LNCaP clone FGC (cell line): ENCODE measurements at regions not wholly inside any gene's neighbourhood (a gene's known extent, or its start where the extent isn't known, plus 50 kb on each side); places are given as distances from the start of the nearest gene placed in this dataset.

ENCODE experiments used
- DNase-seq: peaks from one replicate; pipeline ENCODE4 v3.0.0-alpha.2; 2011; ENCODE audit warnings: low read depth
- H3K4me3 ChIP-seq: 2 replicates; pipeline ENCODE4 v1.5.1; 2011; ENCODE audit warnings: mild to moderate bottlenecking, low read depth, low read length, control low read depth
- TF ChIP-seq, protein P1 (sequence below): IDR thresholded peaks from 2 replicates; pipeline ENCODE4 v1.5.1; 2012; ENCODE audit warnings: mild to moderate bottlenecking; ENCODE audit not compliant: control insufficient read depth, insufficient read depth; ENCODE audit errors: extremely low read depth

DNA sequence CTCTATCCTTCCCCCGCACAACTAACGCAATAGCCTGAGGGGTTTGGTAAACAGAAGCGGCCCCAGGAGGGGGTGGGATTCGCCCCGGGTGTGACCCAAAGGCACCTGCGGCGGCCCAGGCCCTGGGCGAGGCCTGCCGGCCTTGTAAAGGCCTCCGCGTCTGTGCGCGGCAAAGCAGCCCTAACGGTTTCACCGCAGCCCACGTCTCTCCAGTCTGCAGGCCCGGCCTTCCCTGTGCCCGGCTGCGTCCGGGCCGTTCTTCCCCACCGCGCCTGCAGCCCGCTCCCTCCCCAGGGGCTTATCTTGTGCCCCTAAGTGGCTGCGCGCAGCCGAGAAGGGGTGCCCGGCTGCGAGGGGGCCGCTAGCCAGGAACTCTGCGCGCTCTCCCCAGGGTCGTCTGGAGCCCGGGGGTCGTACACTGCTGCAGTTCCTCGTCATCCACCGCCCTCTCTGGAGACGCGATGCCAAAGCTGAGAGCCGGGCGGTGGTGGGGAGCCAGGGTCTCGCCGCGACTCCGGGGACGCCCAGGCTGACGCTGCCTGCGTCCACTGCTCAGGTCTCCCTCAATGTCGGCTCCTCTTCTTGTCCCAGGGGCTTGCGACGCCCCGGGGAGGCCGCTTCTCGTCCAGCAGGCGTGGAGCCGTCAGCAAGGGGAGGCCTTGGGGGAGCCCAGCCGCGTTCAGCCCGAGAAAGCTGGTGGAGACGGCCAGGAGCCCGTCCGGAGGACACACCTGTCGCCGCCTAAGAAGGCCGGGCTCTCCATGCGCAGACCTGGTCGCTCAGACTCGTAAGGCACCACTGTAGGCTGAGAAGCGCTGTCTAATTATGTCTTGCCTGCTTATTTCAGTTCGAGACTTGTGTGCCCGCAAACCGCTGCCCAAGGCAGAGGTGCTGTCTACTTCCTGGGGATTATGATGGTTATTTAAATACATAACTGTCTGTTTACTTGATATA lies 132.3 kb downstream of the SPAG6 start:
- TF ChIP-seq, protein P1, sequence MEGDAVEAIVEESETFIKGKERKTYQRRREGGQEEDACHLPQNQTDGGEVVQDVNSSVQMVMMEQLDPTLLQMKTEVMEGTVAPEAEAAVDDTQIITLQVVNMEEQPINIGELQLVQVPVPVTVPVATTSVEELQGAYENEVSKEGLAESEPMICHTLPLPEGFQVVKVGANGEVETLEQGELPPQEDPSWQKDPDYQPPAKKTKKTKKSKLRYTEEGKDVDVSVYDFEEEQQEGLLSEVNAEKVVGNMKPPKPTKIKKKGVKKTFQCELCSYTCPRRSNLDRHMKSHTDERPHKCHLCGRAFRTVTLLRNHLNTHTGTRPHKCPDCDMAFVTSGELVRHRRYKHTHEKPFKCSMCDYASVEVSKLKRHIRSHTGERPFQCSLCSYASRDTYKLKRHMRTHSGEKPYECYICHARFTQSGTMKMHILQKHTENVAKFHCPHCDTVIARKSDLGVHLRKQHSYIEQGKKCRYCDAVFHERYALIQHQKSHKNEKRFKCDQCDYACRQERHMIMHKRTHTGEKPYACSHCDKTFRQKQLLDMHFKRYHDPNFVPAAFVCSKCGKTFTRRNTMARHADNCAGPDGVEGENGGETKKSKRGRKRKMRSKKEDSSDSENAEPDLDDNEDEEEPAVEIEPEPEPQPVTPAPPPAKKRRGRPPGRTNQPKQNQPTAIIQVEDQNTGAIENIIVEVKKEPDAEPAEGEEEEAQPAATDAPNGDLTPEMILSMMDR = no peak
- no peak overlapping the region for H3K4me3 ChIP-seq
- DNase-seq = no peak

DNA sequence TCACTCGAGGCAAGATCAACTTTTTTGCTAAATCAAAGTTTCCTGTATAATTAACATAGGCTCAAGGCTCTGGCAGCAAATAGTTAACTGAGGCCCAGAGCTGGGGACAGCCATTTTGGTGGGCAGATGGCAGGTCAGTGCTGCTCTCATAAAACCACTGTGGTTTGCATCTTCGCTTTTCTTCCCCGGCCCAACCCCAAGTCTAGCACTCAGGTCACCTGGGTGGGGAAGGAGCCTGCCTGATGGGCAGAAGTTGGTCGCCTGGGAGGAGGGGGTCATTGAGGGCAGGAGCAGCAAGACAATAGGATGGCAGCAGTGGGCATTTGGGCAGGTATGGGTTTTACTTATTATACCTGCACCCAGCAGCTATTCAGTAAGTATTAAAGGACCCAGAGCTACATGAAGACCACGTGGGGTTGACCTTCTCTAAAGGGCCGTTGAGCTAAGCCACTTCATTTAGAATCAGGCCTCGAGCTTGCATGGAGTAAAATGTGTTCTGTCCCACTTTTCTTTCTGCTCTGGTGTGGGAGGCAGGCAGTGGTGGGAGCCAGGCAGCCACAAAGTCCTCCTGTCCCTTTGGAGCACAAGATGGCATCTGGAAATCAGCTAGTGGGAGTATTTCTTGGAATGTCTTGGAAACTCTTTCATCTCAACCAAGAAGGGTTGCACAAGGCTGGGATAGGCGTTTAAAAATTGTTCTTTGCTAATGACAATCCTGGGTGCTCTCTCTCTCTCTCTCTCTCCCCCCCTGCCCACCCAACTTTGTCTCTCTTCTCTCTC lies 133.4 kb downstream of the SPAG6 start:
- TF ChIP-seq, protein P1 = no peak
- DNase-seq = no peak
- H3K4me3 ChIP-seq = no peak overlapping the region

DNA sequence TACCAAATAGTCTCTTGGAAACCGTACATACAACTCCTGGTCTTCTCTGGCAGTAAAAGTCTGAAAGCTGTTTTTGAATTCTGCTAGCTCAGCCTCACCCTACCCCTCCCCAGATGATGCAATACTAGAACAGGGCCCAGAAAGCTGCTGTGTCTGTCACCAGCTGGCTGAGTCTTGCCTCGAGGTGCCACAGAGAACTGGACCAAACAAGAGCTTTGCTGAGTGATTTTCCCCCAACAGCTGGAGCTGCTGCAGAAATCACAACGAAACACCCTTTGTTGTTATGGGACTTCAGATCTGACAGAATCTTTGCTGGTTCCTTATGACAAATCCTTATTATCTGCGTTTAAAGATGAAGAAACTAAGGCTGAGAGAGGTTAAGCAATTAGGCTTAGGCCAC lies 134.1 kb downstream of the SPAG6 start:
- no peak overlapping the region for H3K4me3 ChIP-seq
- TF ChIP-seq, protein P1 = no peak
- no peak for DNase-seq

DNA sequence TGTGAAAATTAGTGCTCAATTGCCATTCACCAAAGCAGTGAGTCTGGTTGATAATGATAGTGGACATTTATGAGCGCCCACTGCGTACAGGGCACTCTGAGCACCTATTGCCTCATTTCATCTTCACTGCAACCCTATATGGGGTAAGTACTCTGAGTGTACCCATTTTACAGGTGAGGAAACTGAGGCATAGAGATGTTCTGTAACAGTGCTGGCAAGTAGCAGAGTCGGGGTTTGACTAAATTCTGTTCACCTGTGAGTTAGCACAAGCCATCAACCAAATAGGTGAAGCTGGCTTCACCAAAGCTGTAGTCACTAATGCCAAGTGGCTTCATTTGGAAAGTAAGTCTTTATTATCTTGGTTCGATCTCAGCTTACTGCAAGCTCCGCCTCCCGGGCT lies 135.8 kb downstream of the SPAG6 start:
- H3K4me3 ChIP-seq = no peak overlapping the region
- DNase-seq = no peak
- TF ChIP-seq, protein P1 = no peak

DNA sequence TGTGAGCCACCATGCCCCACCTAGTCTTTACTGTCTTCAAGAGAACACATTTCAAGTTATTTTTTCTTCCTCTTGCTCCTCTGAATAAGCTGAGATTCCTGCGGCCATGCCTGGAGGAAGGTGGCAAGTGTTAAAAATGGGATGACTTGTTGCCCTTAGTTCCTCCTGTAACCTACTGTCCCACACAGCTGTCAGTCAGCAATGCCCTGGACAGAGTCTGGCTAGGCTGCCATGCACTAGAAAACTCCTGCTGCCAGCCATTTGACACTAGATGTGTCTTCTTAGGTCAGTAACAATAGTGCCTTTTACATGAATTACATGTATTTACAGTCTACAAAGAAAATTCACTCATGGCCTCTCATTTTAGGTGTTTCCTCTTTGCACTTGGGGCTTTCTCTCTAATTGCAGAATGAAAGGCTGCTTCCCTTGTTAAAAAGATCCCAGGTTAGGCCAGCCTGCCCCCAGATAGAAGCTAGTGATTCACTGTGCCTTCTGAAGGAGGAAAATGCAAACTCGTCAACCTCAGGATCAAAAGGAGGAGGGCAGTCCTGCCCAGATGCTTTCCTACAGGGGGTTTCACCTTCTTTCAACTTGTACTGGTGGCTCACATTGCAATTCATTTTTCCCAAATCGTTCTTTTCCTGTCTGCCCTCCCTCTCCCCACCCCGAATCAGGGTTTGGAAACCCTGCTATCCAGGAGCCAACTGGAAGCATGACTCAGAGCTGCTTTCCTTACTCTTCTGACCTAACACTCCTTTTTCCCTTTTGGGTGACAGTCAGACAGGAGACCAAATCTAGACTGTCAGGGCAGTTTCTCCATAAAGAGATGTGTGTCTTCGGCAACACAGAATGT lies 136.6 kb downstream of the SPAG6 start:
- TF ChIP-seq, protein P1 = no peak
- H3K4me3 ChIP-seq = no peak overlapping the region
- DNase-seq = no peak

DNA sequence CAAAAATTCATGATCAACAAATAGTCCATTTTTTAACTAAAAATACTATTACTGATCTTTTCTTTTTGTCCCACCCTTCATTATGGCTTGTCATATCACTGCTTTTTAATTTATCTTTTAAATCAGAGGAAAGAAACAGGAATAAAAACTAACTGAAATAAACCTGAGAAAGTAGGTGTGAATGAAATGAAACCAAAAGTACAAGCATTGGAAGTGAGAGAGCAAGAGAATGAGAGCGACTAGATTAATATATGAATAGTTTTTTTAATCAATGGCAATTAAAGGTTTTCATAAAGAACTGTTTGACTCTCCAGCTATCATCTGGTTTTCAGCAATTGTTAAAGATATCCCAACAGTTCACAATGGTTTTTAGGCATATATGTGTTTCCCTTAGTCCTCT lies 137.8 kb downstream of the SPAG6 start:
- DNase-seq = no peak
- no peak overlapping the region for H3K4me3 ChIP-seq
- TF ChIP-seq, protein P1 = no peak
